Lung microvascular endothelial cell (primary cell): ENCODE measurements at regions not wholly inside any gene's neighbourhood (a gene's known extent, or its start where the extent isn't known, plus 50 kb on each side); places are given as distances from the start of the nearest gene placed in this dataset.
A peak's percentile ranks its signal among the peaks of the same experiment; 100 is the strongest.

Experiments used
- DNase-seq, 2 donors: peaks; one replicate each; pipeline versions ENCODE4 v3.0.0 to v3.0.0-alpha.2; 2010; ENCODE audit warnings: low read depth in 2 of 2

DNA sequence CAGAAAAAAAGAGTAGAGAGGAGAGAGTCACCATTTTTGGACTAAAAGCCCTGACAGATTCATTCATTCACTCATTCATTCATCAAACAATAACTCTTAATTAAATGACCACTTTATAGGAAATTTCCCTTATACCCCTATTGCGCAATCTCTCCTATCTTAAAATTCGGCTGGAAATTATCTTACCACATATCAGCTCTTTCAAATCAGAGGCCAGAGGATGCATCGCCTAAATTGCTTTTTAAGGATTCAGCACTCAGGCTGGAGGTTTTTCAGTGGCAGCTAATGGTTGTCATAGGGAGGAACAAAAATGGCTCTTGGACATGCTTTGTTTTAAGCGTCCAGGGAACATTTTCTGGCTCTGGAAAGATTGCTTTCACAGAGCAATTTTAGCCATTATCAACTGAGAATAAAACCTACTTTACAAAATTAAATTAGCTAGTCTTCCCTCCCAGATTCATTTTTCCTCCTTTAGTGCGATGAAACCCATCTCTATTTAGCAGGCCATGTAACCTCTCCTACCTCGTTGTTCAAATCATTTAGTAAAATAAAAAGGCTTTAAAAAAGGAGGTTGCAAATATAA, 115.2 kb downstream of the OLFM4 start:
- DNase-seq, result no peak

DNA sequence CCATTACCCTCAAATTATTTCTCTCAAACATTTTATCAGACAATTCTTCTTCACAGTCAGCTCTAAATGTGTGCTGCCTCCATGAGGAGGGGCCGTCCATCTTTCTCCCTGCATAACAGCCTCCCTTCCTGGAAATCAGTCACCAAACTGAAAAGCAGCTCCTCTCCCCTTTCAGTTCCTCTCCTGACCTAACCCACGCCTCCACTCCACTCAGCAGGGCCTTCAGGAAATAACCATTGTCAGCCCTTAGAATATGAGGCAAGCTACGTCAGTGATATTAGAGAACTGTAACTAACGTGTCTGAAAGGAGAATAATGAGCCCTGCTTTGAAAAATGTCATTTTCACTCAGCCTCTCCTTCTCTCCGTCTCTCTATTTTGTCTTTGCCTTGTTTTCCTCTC, 116.2 kb downstream of the OLFM4 start:
- no peak for DNase-seq

DNA sequence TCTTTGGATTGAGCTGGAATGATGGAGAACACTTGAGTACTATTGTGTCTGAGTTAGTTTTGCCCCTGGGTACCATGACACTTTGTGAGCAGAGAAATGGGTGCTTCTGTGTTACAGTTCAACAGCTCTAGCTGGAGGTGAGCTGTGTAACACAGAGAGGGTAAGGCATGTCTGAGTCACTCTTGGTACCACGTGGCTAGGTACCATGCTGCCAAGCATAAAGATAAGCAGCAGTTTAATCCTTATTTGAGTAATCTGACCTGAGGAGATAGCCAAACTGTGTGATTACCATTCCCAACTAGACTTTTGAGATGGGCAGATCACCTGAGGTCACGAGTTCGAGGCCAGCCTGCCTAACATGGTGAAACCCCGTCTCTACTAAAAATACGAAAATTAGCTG, 122.0 kb downstream of the OLFM4 start:
- DNase-seq, result no peak

DNA sequence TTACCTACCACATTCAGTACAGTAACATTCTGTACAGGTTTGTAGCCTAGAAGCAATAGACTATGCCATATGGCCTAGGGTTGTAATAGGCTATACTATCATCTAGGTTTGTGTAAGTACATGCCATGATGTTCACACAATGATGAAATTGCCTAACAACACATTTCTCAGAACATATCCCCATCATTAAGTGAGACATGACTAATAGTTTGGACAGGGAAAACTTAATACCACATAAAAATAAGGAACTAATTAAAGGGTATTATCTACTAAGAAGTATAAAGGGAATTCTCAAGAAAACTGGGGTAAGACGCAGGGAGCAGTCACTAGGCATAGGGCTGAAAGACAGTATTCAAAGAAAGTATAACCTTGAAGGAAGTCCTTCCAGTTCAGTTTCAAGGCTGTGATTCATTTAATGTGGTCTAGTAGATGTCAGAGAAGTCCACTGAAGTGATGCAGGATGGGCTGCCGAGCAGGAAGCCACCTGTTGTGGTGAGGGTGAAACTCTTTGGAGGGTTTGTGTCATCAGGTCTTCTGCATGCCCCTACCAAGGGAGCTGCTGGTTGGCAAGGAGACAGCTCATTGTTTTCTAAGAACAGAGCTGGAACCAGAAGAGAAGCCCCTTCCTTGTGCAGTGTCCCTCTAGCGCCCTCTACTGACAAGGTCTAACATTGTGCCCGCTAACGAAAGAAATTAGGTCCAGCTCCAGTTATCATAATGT, 122.9 kb downstream of the OLFM4 start:
- peak; percentile 11 to 64 for DNase-seq

DNA sequence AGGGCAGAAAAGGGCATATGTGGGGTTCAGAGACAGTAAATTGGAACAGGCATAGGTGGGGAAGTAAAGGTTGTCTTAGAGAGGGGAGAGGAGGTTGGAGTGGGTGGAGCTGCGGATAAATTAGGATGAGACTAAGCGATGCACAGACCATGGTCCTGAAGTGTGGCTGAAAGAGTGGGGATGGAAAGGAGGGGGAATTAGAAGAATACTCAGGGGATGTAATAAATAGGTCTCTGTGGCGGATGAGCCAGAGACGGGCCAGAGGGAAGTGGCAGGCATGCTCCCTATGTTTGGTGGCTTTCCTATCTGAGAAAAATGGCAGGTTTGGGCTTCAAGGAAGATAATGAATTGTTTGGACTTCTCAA, 123.4 kb downstream of the OLFM4 start:
- no peak for DNase-seq

DNA sequence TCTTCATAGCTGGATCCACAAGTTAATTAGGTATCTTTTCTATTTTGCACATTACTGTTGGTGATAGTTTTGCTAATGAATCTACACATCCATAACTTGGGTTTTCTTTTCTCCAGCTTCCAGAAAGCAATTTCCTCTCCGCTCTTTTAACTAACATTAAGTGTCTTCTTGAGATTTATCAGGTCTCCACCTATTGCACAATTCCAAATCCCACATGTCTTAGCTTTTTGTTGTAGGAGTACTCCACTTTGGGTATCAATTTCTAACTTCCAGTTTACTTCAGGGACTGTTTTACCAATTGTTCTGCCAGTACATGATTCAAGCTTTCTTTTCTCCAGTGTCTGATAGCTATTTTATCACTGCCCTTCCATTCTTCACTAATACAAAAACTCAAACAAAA, 129.6 kb downstream of the OLFM4 start:
- DNase-seq, result no peak

DNA sequence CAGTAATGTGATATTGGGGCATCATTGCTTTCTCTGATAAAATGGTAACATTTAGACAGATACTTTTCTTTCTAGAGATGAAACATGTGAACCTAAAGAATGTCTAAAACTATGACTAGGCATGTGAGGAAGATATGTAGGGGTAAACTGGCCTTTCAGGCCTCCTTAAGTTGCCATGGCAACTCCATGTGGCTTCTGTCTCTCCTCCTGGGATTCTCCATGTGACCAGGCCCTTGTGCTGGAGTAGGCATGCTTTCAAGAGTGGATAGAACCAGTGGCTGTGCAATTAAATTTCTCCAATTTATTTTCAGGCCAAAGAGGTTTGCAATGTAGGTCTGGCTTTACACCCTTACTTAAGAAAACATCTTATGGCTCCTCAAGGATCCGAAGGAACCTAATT, 130.8 kb downstream of the OLFM4 start:
- DNase-seq, result no peak

DNA sequence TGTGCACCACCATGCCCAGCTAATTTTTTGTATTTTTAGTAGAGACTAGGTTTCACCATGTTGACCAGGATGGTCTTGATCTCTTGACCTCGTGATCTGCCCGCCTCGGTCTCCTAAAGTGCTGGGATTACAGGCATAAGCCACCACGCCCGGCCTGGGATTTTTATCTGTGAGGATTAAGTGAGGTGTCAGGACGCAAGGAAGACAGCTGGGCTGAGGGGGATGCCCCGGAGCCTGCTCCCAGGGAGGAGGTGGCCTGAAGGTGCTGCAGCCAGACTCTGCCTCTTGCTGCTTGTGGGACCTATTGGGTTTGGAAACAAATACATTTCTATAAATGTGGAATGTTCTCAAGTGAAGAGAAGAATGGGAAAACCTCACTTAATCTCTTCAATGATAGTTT, 131.6 kb downstream of the OLFM4 start:
- DNase-seq, result no peak

DNA sequence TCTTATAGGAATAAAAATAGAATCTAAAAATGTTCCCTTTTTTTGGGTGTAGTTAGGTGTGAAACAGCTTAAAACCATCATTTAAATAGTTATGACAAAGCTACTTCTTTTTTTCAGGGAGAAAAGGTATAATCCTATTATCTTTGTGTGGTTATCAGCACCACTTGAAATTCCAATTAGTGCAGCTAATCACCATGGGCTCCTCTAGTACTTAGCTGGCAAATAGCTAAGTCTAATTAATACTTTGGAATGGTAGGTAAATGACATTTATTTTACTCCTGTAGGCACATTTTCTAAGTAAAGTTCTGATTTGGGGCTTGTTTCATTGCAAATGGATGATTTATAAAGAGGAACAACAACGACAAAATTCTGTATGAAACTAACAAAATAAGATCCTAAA, 132.6 kb downstream of the OLFM4 start:
- DNase-seq, result no peak

DNA sequence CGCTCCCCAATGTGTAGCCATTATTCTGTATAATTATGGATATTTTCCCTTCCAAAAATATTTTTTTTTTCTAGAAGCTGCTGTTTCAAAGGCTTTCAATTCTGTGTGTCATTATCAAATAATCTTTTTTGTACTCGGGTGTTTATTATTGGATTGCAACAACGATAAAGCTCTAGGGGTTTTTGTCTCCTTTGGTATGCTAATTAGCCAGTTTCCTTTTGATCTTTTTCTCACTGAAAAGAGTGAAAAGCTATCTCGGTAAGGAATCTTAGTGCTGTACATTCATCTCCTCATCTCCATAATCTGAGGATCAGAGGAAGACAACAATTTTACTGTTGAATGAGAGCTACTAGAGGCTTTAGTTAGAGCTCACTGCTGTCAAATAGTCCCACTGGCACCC, 136.6 kb downstream of the OLFM4 start:
- no peak for DNase-seq

DNA sequence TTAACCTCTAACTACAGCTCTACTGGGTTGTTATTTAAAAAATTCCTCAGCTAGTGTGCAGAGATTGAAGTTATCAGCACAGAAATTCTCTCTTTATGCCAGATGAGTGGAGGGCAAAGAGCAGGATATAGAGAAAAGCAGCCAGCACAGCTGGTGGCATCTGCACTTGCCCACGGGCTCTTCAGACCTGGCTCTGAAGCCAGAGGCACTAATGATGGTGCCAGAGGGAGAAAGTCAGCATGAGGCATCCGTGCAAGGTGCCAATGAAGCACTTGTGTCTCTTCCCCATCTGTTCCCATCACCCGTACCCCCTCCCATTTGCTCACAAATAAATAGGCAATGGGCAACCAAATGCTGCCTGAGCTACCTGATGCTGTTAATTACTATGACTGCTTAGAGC, 138.9 kb downstream of the OLFM4 start:
- no peak for DNase-seq

DNA sequence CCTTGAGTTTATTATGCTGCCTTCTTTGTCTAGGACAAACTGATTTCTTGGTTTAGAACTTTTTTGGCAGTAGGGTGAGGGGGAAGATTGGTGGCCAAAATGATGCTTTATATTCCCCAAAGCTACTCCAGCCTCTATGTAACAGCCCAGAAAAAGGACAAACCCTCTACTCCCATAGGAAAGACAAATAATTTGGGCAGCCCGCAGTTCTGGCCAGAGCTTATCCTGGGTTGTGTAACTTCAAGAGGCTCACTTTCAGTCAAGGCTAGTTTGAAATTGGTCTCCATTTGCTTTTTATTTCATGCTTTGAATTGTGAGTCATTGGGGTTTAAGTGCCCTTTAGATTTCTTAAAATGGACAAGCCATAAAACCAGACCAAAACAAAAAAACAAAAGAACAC, 142.3 kb downstream of the OLFM4 start:
- no peak for DNase-seq

DNA sequence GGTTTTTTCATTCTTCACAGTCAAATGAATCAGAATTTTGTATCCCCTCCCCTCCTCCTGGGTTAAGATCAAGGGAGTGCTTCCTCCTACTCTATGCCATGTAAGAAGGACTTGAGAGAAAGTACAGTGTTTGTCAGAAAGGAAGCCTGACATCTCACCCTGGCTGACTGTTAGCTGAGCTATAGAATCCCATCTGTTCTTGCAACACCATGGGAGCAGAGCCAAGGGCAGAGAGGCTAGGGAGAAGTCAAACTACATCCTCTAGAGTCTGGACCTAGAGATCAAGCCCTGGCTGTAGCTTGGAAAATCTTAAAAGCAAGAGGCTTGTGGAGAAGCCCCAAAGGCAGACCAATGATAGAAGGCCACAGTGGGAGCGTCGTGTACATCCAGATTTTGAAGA, 145.9 kb downstream of the OLFM4 start:
- no peak for DNase-seq

DNA sequence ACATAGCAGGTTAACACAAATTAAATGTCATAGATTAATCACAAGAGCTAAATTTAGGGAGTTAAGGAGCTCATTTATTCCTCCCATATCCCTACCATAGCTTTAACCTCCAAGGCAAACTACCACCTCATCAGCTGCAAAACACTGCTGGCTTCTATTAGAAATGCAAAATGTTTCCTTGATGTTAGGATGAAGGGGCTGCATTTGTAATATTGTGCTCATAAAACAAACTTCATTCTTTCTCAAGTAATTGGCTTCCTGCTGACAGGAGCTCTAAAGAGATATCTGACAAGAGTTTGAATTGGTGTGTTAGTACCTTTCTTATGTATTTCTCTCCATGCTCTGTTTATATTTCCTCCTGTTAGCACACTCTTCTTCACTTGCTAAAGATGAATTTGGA, 152.1 kb downstream of the OLFM4 start:
- no peak for DNase-seq

DNA sequence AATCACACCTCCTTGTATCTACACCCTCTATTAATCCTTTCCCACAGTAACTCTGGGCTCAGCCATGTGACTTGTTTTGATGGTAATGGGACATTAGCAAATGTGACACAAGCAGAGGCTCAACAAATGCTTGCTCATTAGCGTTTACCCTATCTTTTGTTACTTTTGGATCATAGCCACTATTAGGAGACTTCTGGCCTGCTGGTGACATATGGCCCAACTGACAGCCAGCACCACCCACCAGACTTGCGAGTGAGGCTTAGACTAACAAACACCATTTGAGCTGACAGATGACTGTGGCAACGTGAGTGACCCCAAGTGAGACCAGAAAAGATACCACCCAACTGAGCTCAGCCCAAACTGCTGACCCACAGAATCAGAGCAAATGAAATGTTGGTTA, 154.1 kb downstream of the OLFM4 start:
- no peak for DNase-seq

DNA sequence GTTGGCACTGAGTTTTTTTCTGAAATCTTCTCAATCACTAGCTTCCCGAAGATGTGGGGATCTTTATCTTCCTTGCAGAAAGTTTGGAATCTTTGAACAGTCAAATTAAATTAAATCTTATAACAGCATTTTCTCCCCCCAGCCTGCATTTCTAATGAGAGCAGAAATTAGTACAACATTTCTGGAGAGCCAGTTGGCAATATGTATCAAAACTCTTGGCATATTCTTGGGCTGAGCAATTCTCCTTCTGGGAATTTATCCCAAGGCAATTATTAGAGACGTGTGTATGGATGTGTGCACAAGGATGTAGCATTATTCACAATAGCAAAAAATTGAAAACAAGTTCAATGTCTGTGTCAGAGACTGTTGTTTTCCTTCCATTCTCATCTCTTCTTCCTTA, 159.5 kb downstream of the OLFM4 start:
- DNase-seq, result no peak

DNA sequence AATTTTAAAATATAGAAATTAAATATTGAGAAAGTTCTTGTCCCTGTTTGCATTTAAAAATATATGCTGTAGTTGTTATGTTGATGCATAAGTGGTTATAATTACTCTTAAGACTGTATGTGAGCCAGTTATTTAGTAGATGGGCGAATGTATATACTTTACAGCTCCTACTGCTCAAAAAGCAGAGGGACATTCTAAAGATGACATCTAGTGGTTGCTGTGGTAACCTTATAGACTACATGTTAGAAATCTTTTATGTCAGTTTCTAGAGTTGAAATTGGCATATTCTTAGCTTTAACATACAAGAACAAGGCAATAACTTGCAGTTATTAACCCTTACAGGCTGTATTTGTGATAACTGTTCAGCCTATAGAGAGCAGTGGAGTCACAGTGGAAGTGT, 160.5 kb downstream of the OLFM4 start:
- no peak for DNase-seq

DNA sequence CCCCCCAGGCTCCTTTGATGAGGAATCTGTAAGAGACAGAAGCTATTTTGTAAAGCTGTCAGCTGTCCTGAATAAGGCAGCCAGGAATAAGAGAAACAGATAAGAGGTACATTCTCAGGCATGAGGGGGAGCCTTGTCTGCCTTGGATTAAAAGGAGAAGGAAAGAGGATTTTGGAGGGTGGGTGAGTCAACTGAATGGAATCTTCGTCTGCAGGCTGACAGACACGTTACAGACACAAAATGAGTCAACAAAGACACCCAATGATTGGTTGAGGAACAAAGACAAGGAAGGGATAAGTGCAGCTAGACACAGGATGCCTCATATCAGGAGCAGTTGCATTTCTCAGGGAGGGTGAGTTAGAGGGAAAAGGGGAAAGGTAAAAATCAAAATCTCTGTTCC, 162.5 kb downstream of the OLFM4 start:
- no peak for DNase-seq

DNA sequence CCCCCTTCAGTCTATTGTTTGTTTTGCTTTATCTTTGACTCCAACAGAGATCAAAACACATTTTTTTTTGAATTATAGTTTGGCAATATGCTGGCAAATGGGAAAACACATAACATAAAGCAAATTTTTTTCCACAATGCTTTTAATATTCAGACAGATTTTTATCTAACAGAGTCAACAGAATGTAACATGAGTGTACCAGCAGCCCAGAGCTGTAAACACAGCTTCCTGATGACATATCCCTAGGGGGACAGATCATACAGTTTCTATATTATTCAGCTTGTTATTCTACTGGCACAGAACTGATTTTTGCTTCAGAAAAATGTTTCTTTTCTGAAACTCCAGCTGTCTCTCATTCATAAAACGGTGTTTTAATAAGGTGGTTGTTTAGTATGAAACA, 168.8 kb downstream of the OLFM4 start:
- DNase-seq, result no peak

DNA sequence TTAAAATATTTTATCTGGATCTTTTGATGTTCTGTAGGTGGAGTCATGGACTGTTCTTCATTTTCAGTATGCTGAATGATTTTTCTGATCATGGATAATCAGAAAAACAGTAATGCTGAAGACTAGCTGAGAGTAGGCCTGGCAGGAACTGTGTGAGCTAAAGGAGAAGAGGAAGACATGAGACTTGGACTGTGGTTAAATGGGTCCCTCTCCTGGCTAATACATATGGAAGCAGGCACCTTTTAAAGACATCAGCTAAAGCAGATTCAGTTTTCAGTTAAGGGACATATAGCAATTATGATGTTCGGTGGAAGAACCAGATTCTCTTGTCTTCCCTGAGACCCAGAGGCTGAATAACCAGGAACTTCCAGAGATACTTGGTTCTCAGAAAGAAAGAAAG, 169.4 kb downstream of the OLFM4 start:
- DNase-seq, result no peak

DNA sequence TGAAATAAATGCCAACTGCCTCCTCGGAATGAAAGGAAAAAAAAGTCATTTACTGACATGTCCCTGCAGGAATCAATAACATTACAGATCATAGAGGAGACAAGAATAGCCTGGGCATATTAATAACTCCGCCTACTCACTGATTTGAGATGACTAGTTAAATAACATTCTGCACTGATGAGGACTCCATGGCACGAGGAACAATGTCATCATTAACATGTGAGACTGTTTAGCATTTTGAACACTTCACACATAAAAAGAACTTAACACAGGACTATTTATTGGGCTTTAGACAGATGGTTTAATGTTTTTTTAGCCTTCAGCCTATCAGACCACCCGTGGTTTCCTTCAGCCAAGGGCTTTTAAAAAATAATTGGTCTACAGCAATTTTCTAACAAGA, 170.1 kb downstream of the OLFM4 start:
- no peak for DNase-seq

DNA sequence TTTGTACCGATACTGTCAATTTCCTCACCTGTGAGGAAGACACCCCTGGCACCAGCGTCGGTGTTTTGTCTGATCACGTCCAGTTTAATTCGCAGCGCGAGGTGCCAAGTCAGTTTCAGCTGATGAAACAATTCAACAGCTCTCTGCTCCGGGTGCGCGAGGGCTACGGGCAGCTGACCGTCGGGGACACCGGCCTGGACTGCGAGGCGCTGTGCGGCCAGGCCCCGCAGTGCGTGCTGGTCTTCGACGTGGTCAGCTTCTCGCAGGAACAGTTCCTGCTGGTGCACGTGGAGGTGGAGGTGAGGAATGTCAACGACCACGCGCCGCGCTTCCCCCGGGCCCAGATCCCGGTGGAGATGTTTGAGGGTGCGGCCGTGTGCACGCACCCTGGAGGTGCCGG, 171.5 kb downstream of the OLFM4 start:
- no peak for DNase-seq

DNA sequence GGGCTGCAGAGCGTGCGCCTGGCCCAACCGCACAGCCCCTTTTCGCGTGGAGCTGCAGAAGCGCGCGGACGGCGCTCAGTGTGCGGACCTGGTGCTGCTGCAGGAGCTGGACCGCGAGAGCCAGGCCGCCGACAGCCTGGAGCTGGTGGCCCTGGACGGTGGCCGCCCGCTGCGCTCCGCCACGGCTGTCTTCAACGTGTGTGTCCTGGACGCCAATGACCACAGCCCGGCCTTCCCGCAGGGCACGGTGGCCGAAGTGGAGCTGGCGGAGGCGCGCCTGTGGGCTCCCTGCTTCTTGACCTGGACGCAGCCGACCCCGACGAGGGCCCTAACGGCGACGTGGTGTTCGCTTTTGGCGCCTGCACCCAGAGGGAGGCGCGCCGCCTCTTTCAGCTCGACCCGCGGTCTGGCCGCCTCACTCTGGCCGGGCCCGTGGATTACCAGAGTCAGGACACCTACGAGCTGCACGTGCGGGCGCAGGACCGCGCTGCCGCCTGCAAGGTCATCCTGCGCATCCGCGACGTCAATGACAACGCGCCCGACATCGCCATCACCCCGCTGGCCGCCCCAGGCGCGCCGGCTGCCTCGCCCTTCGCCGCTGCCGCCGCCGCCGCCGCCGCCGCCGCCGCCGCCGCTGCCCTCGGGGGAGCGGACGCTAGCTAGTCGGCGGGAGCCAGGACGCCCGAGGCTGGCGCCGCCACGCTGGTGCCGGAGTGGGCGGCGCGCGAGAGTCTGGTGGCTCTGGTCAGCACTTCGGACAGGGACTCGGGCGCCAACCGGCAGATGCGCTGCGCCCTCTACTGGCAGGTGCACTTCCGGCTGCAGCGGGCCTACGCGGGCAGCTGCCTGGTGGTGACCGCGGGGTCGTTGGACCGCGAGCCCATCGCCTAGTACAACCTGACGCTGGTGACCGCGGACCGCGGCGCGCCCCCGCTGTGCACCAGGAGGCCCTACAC, 172.2 kb downstream of the OLFM4 start:
- DNase-seq, result peak in 1 of 2 donors; percentile 57
